ENCODE measurements at regions not wholly inside any gene's neighbourhood (a gene's known extent, or its start where the extent isn't known, plus 50 kb on each side); places are given as distances from the start of the nearest gene placed in this dataset.

GRCh38 chr13:89688918-89689317 lies 1658.6 kb upstream of the MIR17HG start:
- TF ChIP-seq CTCF (IDR thresholded peaks at IDR 0.05) = no peak
- no peak for TF ChIP-seq POLR2A (IDR thresholded peaks at IDR 0.05)
